ENCODE measurements at regions not wholly inside any gene's neighbourhood (a gene's known extent, or its start where the extent isn't known, plus 50 kb on each side); places are given as distances from the start of the nearest gene placed in this dataset.

GRCh38 chr2:235300368-235301201 is 193.3 kb upstream of the AGAP1 start:
- no peaks in the 10 kb centered on the region for H4K20me1 ChIP-seq (ENCODE audit: control insufficient read depth, insufficient read depth, low read depth, low read length)
- H3K4me1 ChIP-seq (ENCODE audit: control insufficient read depth, low read length) = no peaks in the 10 kb centered on the region
- H3K27me3 ChIP-seq (ENCODE audit: control insufficient read depth, low read length) = no peaks in the 10 kb centered on the region
- no peaks in the 10 kb centered on the region for H3K36me3 ChIP-seq (ENCODE audit: control insufficient read depth, low read length)
- H3K27ac ChIP-seq (ENCODE audit: low read depth, low read length) = no peak overlapping the region
- H3K9me2 ChIP-seq (replicated peaks; ENCODE audit: control insufficient read depth, low read length) = no peaks in the 10 kb centered on the region
- no peaks in the 10 kb centered on the region for H3K79me2 ChIP-seq (ENCODE audit: control insufficient read depth, low read length)
- no peaks in the 10 kb centered on the region for H3K9me3 ChIP-seq (ENCODE audit: control insufficient read depth, insufficient read depth, low read length)
- TF ChIP-seq CTCF (IDR thresholded peaks at IDR 0.05; ENCODE audit: low read depth, low read length, poor library complexity, severe bottlenecking) (no peak), EZH2phosphoT487 (IDR thresholded peaks at IDR 0.05; ENCODE audit: borderline replicate concordance, low read length) (no peak)
- H3K4me3 ChIP-seq (ENCODE audit: low read length) = no peak overlapping the region
- H3K4me2 ChIP-seq (ENCODE audit: low read length) = no peak overlapping the region
- H3F3A ChIP-seq (ENCODE audit: control insufficient read depth, insufficient read depth) = no peaks in the 10 kb centered on the region

- no peaks in the 10 kb centered on the region for H3F3A ChIP-seq (ENCODE audit: control insufficient read depth, insufficient read depth)
- no peaks in the 10 kb centered on the region for H3K27me3 ChIP-seq (ENCODE audit: control insufficient read depth, low read length)
- no peaks in the 10 kb centered on the region for H3K36me3 ChIP-seq (ENCODE audit: control insufficient read depth, low read length)
- no peak for TF ChIP-seq EZH2phosphoT487 (IDR thresholded peaks at IDR 0.05; ENCODE audit: borderline replicate concordance, low read length)
- H3K9me2 ChIP-seq (replicated peaks; ENCODE audit: control insufficient read depth, low read length) = no peaks in the 10 kb centered on the region
- no peaks in the 10 kb centered on the region for H3K4me1 ChIP-seq (ENCODE audit: control insufficient read depth, low read length)
- H3K9me3 ChIP-seq (ENCODE audit: control insufficient read depth, insufficient read depth, low read length) = no peaks in the 10 kb centered on the region; the same call in 1 of the 2 replicates
- H3K27ac ChIP-seq (ENCODE audit: low read depth, low read length) = no peak overlapping the region
- no peak overlapping the region for H3K4me2 ChIP-seq (ENCODE audit: low read length)
- no peak overlapping the region for H3K4me3 ChIP-seq (ENCODE audit: low read length)
- H4K20me1 ChIP-seq (ENCODE audit: control insufficient read depth, insufficient read depth, low read depth, low read length) = no peaks in the 10 kb centered on the region
- H3K79me2 ChIP-seq (ENCODE audit: control insufficient read depth, low read length) = no peaks in the 10 kb centered on the region
These were observed 192.4 kb upstream of the AGAP1 start for GRCh38 chr2:235301202-235302076.

GRCh38 chr2:235302263-235302662 is 191.6 kb upstream of the AGAP1 start:
- Histone ChIP-seq H3K9me2 (replicated peaks; ENCODE audit: control insufficient read depth, low read length) (no peaks in the 10 kb centered on the region), H3K27me3 (ENCODE audit: control insufficient read depth, low read length) (no peaks in the 10 kb centered on the region), H3K79me2 (ENCODE audit: control insufficient read depth, low read length) (no peaks in the 10 kb centered on the region), H3K4me1 (ENCODE audit: control insufficient read depth, low read length) (no peaks in the 10 kb centered on the region), H3F3A (ENCODE audit: control insufficient read depth, insufficient read depth) (no peaks in the 10 kb centered on the region), H3K9me3 (ENCODE audit: control insufficient read depth, insufficient read depth, low read length) (no peaks in the 10 kb centered on the region; the same call in 1 of the 2 replicates), H3K36me3 (ENCODE audit: control insufficient read depth, low read length) (no peaks in the 10 kb centered on the region), H3K4me3 (ENCODE audit: low read length) (no peak overlapping the region), H3K4me2 (ENCODE audit: low read length) (no peak overlapping the region), H3K27ac (ENCODE audit: low read depth, low read length) (no peak overlapping the region), H4K20me1 (ENCODE audit: control insufficient read depth, insufficient read depth, low read depth, low read length) (no peaks in the 10 kb centered on the region)
- TF ChIP-seq EZH2phosphoT487 (IDR thresholded peaks at IDR 0.05; ENCODE audit: borderline replicate concordance, low read length) = no peak
- TF ChIP-seq CTCF (IDR thresholded peaks at IDR 0.05; ENCODE audit: low read depth, low read length, poor library complexity, severe bottlenecking) = no peak

Data from DOHH2 (cell line).